H9 (cell line): ENCODE measurements at regions not wholly inside any gene's neighbourhood (a gene's known extent, or its start where the extent isn't known, plus 50 kb on each side); places are given as distances from the start of the nearest gene placed in this dataset.

Source experiments
- DNase-seq: peaks from one replicate; pipeline ENCODE4 v3.0.0-alpha.2; 2017
- H2AFZ ChIP-seq: one replicate; pipeline ENCODE4 v1.6.1; 2013; ENCODE audit warnings: mild to moderate bottlenecking, low read length, control low read depth, moderate library complexity
- H2AK5ac ChIP-seq: 2 replicates; pipeline ENCODE4 v1.6.1; 2013; ENCODE audit warnings: low read length, control low read depth, mixed read lengths; ENCODE audit not compliant: insufficient read length
- H2BK120ac ChIP-seq: one replicate; pipeline ENCODE4 v1.6.1; 2013; ENCODE audit warnings: low read depth, mild to moderate bottlenecking, low read length, control low read depth, inconsistent platforms; ENCODE audit not compliant: poor library complexity, severe bottlenecking
- H2BK12ac ChIP-seq: 2 replicates; pipeline ENCODE4 v1.6.1; 2013; ENCODE audit warnings: low read length, control low read depth, mixed read lengths, low read depth; ENCODE audit not compliant: insufficient read length
- H2BK15ac ChIP-seq: 2 replicates; pipeline ENCODE4 v1.6.1; 2013; ENCODE audit warnings: low read depth, low read length, control low read depth
- H2BK20ac ChIP-seq: one replicate; pipeline ENCODE4 v1.6.1; 2013; ENCODE audit warnings: low read depth, mild to moderate bottlenecking, low read length, control low read depth, inconsistent platforms; ENCODE audit not compliant: poor library complexity, severe bottlenecking
- H2BK5ac ChIP-seq: 2 replicates; pipeline ENCODE4 v1.6.1; 2013; ENCODE audit warnings: low read length, control low read depth, mixed read lengths; ENCODE audit not compliant: insufficient read length
- H3K14ac ChIP-seq: 2 replicates; pipeline ENCODE4 v1.6.1; 2013; ENCODE audit warnings: low read length, control low read depth; ENCODE audit not compliant: insufficient read depth
- H3K18ac ChIP-seq: 2 replicates; pipeline ENCODE4 v1.6.1; 2013; ENCODE audit warnings: low read depth, mild to moderate bottlenecking, mixed read lengths, low read length, control low read depth; ENCODE audit not compliant: insufficient read length
- H3K23ac ChIP-seq: 2 replicates; pipeline ENCODE4 v1.6.1; 2013; ENCODE audit warnings: low read length, control low read depth, mixed read lengths, low read depth; ENCODE audit not compliant: insufficient read length
- H3K23me2 ChIP-seq: 2 replicates; pipeline ENCODE4 v1.6.1; 2013; ENCODE audit warnings: low read depth, mild to moderate bottlenecking, mixed read lengths, low read length, control low read depth; ENCODE audit not compliant: insufficient read length, poor library complexity, severe bottlenecking
- H3K27ac ChIP-seq: 2 replicates; pipeline ENCODE4 v1.5.1; 2013; ENCODE audit warnings: low read length, control low read depth, mixed read lengths, low read depth; ENCODE audit not compliant: insufficient read length
- H3K27me3 ChIP-seq: 2 replicates; pipeline ENCODE4 v1.6.1; 2013; ENCODE audit warnings: low read length, control low read depth, inconsistent platforms; ENCODE audit not compliant: insufficient read depth
- H3K4ac ChIP-seq: 2 replicates; pipeline ENCODE4 v1.6.1; 2013; ENCODE audit warnings: low read depth, mild to moderate bottlenecking, control low read depth, inconsistent platforms, low read length, moderate library complexity
- H3K4me1 ChIP-seq: 2 replicates; pipeline ENCODE4 v1.6.1; 2013; ENCODE audit warnings: low read length, control low read depth, inconsistent platforms; ENCODE audit not compliant: insufficient read depth
- H3K4me2 ChIP-seq: 2 replicates; pipeline ENCODE4 v1.6.1; 2013; ENCODE audit warnings: low read length, control low read depth, mixed read lengths; ENCODE audit not compliant: insufficient read length, insufficient read depth
- H3K56ac ChIP-seq: 2 replicates; pipeline ENCODE4 v1.6.1; 2013; ENCODE audit warnings: low read depth, mild to moderate bottlenecking, mixed read lengths, low read length, control low read depth; ENCODE audit not compliant: insufficient read length
- H3K79me1 ChIP-seq: 2 replicates; pipeline ENCODE4 v1.6.1; 2013; ENCODE audit warnings: low read depth, mild to moderate bottlenecking, moderate library complexity, low read length, control low read depth, inconsistent platforms; ENCODE audit not compliant: insufficient read depth, poor library complexity, severe bottlenecking
- H3K79me2 ChIP-seq: 2 replicates; pipeline ENCODE4 v1.6.1; 2013; ENCODE audit warnings: low read length, control low read depth, inconsistent platforms; ENCODE audit not compliant: insufficient read depth
- H3K9ac ChIP-seq: 2 replicates; pipeline ENCODE4 v1.6.1; 2013; ENCODE audit warnings: low read length, control low read depth, mixed read lengths; ENCODE audit not compliant: insufficient read length; ENCODE audit errors: extremely low read depth
- H3K9me3 ChIP-seq: one replicate; pipeline ENCODE4 v1.6.1; 2013; ENCODE audit warnings: low read depth, low read length, inconsistent platforms; ENCODE audit not compliant: control insufficient read depth
- H3T11ph ChIP-seq: one replicate; pipeline ENCODE4 v1.6.1; 2013; ENCODE audit warnings: mild to moderate bottlenecking, low read length, control low read depth, inconsistent platforms
- H4K20me1 ChIP-seq: one replicate; pipeline ENCODE4 v1.6.1; 2013; ENCODE audit not compliant: control insufficient read depth, insufficient read length, insufficient read depth
- H4K5ac ChIP-seq: 2 replicates; pipeline ENCODE4 v1.6.1; 2013; ENCODE audit warnings: low read depth, mild to moderate bottlenecking, mixed read lengths, low read length, control low read depth; ENCODE audit not compliant: insufficient read length
- H4K8ac ChIP-seq: replicated peaks from 2 replicates; pipeline ENCODE4 v1.6.1; 2013; ENCODE audit warnings: low read length, control low read depth, mixed read lengths, low read depth; ENCODE audit not compliant: insufficient read length
- H4K91ac ChIP-seq: 2 replicates; pipeline ENCODE4 v1.6.1; 2013; ENCODE audit warnings: low read depth, mild to moderate bottlenecking, moderate library complexity, mixed read lengths, low read length, control low read depth; ENCODE audit not compliant: insufficient read length
- H3K27ac Mint-ChIP-seq, 3 experiments: 2 replicates in 2 of 3; 3 replicates in 1 of 3; pipeline ENCODE4 v1.8.0; 2020 to 2021; ENCODE audit warnings: mixed read lengths in 3 of 3, mild to moderate bottlenecking in 1 of 3, moderate library complexity in 1 of 3
- H3K27me3 Mint-ChIP-seq: 2 replicates; pipeline ENCODE4 v1.8.0; 2021; ENCODE audit warnings: low read depth, mild to moderate bottlenecking, moderate library complexity, mixed read lengths
- H3K36me3 Mint-ChIP-seq, 3 experiments: 2 replicates in 2 of 3; 3 replicates in 1 of 3; pipeline ENCODE4 v1.8.0; 2020 to 2021; ENCODE audit warnings: low read depth in 3 of 3, mixed read lengths in 3 of 3; ENCODE audit not compliant: insufficient read depth in 1 of 3
- H3K4me1 Mint-ChIP-seq, 2 experiments: 2 replicates each; pipeline ENCODE4 v1.8.0; 2020; ENCODE audit warnings: mixed read lengths in 2 of 2
- H3K4me3 Mint-ChIP-seq, 2 experiments: 2 replicates in 1 of 2; 3 replicates in 1 of 2; pipeline ENCODE4 v1.8.0; 2020 to 2021; ENCODE audit warnings: mild to moderate bottlenecking in 2 of 2, mixed read lengths in 2 of 2, moderate library complexity in 1 of 2
- H3K9me3 Mint-ChIP-seq, 2 experiments: 2 replicates in 1 of 2; 3 replicates in 1 of 2; pipeline ENCODE4 v1.8.0; 2020; ENCODE audit warnings: mild to moderate bottlenecking in 2 of 2, mixed read lengths in 2 of 2, moderate library complexity in 1 of 2
- WGBS: extraction: QIAGEN DNeasy Blood & Tissue Kit; methylation state at CpG from one replicate; pipeline ENCODE4 v1.1.7; 2013; ENCODE audit warnings: missing lambda C conversion rate, low lambda C conversion rate, mixed read lengths; ENCODE audit not compliant: insufficient read length; ENCODE audit errors: extremely low coverage; 5-methylcytosine and 5-hydroxymethylcytosine counted together
- TF ChIP-seq, protein P1 (sequence below): fragments of 200-600 bp; sonication (generic); conservative IDR thresholded peaks from 3 replicates; pipeline ENCODE4 v1.8.0; 2021; ENCODE audit warnings: antibody characterized with exemption, mild to moderate bottlenecking

DNA sequence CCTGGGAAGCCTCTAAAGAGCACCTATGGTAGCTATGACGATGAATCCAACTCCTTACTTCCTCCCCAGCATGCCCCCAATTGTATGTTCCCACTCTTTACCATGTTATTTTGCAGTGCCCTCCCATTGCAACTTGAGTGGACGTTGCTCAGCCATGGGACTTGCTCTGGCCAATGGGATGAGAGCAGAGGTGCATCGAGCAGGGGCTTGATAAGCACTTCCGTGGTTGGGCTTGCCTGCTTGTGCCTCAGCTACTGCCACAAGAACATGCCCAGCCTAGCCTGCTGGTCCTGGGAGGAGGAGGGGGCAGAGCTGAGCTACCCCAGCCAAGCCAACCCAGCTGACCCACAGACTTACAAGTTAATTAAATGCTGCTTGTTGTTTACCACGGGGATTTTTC, 71.1 kb upstream of the CTNNBL1 start:
- TF ChIP-seq, protein P1, sequence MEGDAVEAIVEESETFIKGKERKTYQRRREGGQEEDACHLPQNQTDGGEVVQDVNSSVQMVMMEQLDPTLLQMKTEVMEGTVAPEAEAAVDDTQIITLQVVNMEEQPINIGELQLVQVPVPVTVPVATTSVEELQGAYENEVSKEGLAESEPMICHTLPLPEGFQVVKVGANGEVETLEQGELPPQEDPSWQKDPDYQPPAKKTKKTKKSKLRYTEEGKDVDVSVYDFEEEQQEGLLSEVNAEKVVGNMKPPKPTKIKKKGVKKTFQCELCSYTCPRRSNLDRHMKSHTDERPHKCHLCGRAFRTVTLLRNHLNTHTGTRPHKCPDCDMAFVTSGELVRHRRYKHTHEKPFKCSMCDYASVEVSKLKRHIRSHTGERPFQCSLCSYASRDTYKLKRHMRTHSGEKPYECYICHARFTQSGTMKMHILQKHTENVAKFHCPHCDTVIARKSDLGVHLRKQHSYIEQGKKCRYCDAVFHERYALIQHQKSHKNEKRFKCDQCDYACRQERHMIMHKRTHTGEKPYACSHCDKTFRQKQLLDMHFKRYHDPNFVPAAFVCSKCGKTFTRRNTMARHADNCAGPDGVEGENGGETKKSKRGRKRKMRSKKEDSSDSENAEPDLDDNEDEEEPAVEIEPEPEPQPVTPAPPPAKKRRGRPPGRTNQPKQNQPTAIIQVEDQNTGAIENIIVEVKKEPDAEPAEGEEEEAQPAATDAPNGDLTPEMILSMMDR, result no peak
- H4K5ac ChIP-seq, result no peak overlapping the region
- H2BK15ac ChIP-seq, result no peak overlapping the region
- H3K36me3 Mint-ChIP-seq, result no peaks in the 10 kb centered on the region
- H3K9me3 Mint-ChIP-seq, result no peaks in the 10 kb centered on the region
- H4K91ac ChIP-seq, result no peak overlapping the region
- no peak overlapping the region for H3K4me3 Mint-ChIP-seq
- no peak overlapping the region for H3K23ac ChIP-seq
- no peak overlapping the region for H3K18ac ChIP-seq
- H3T11ph ChIP-seq, result no peak overlapping the region
- H3K9ac ChIP-seq, result no peak overlapping the region
- no peak overlapping the region for H2BK5ac ChIP-seq
- peaks cover 42% of the 10 kb centered on the region for H3K27me3 Mint-ChIP-seq
- 0 out of 4 replicates have a peak, but pooled peaks cover 2 to 4% of the 10 kb centered on the region in 2 experiments for H3K4me1 Mint-ChIP-seq
- H3K79me1 ChIP-seq, result no peaks in the 10 kb centered on the region
- DNase-seq, result peak; percentile 53
- no peak overlapping the region for H2BK20ac ChIP-seq
- H2AK5ac ChIP-seq, result no peak overlapping the region
- no peaks in the 10 kb centered on the region; the same call in 1 of the 2 replicates for H3K4me1 ChIP-seq
- no peak overlapping the region for H3K56ac ChIP-seq
- H2AFZ ChIP-seq, result no peak overlapping the region
- no peak overlapping the region for H4K8ac ChIP-seq
- no peak overlapping the region for H3K27ac ChIP-seq
- no peak overlapping the region for H3K4ac ChIP-seq
- H3K4me2 ChIP-seq, result no peak overlapping the region
- no peak overlapping the region for H3K27ac Mint-ChIP-seq
- H2BK12ac ChIP-seq, result no peak overlapping the region
- no peaks in the 10 kb centered on the region; the same call in 1 of the 2 replicates for H3K27me3 ChIP-seq
- H3K9me3 ChIP-seq, result no peaks in the 10 kb centered on the region
- H2BK120ac ChIP-seq, result no peak overlapping the region
- H3K79me2 ChIP-seq, result no peaks in the 10 kb centered on the region
- H4K20me1 ChIP-seq, result peaks cover 3% of the 10 kb centered on the region
- no peak overlapping the region; the same call in 1 of the 2 replicates for H3K14ac ChIP-seq
- WGBS, result no CpG with 5 or more reads among the region's 5 CpGs
- H3K23me2 ChIP-seq, result no peaks in the 10 kb centered on the region
